GM10248 (cell line): ENCODE measurements at regions not wholly inside any gene's neighbourhood (a gene's known extent, or its start where the extent isn't known, plus 50 kb on each side); places are given as distances from the start of the nearest gene placed in this dataset.
A peak's percentile ranks its signal among the peaks of the same experiment; 100 is the strongest.

Experiments
- CTCF ChIA-PET: fragments of 300-600 bp; sonication (Branson Sonifier 250); formaldehyde crosslinking; extraction: SDS; loops from one replicate; lab custom pipeline; 2021; ENCODE audit warnings: antibody characterized with exemption; lab: Yijun Ruan, JAX
- POLR2A ChIA-PET: fragments of 350-650 bp; sonication (Branson Sonifier 250); formaldehyde crosslinking; extraction: SDS; loops from one replicate; lab custom pipeline; 2020; ENCODE audit warnings: antibody characterized with exemption; lab: Yijun Ruan, JAX
- DNase-seq: peaks from one replicate; pipeline ENCODE4 v3.0.0; 2012; ENCODE audit errors: extremely low spot score
- CTCF ChIP-seq: IDR thresholded peaks from 2 replicates; pipeline ENCODE4 v1.5.1; 2012; ENCODE audit warnings: mild to moderate bottlenecking, low read depth; ENCODE audit errors: extremely low read depth, missing control alignments, control extremely low read depth

- ChIA-PET CTCF (no interaction called here), POLR2A (no interaction called here)
- no peak for TF ChIP-seq CTCF
- DNase-seq, result no peak
Measured at GRCh38 chr18:64436111-64436510, 287.2 kb upstream of the LINC00305 start.

GRCh38 chr18:64419156-64419555 lies 270.3 kb upstream of the LINC00305 start:
- TF ChIP-seq CTCF, result no peak
- CTCF ChIA-PET, result interaction anchor here (1.8 kb wide), 1 partner anchor 10 kb away, joined by 4 read pairs; no protein-coding TSS in a partner anchor
- DNase-seq, result no peak
- POLR2A ChIA-PET, result no interaction called here

GRCh38 chr18:64416990-64417389 lies 268.1 kb upstream of the LINC00305 start:
- CTCF ChIA-PET, result interaction anchor here (1.4 kb wide), 1 partner anchor 317 kb away, joined by 3 read pairs; no protein-coding TSS in a partner anchor
- DNase-seq, result no peak
- TF ChIP-seq CTCF, result no peak
- POLR2A ChIA-PET, result no interaction called here

GRCh38 chr18:64415218-64415617 lies 266.3 kb upstream of the LINC00305 start:
- ChIA-PET POLR2A (no interaction called here), CTCF (interaction anchor here (0.9 kb wide), 1 partner anchor 127 kb away, joined by 3 read pairs; no protein-coding TSS in a partner anchor)
- no peak for TF ChIP-seq CTCF
- no peak for DNase-seq

GRCh38 chr18:64410685-64411084 lies 261.8 kb upstream of the LINC00305 start:
- no peak for TF ChIP-seq CTCF
- ChIA-PET CTCF (interaction anchor here (0.9 to 4.0 kb wide), 12 partner anchors 9 to 394 kb away, joined by 3 to 43 read pairs (median 6); no protein-coding TSS in a partner anchor), POLR2A (no interaction called here)
- DNase-seq, result no peak

- peak; percentile 46 for TF ChIP-seq CTCF
- CTCF ChIA-PET, result interaction anchor here (0.6 to 4.0 kb wide), 30 partner anchors 11 to 921 kb away, joined by 3 to 43 read pairs (median 4); no protein-coding TSS in a partner anchor
- peak; percentile 22 for DNase-seq
- POLR2A ChIA-PET, result no interaction called here
Measured at GRCh38 chr18:64409511-64409910, 260.6 kb upstream of the LINC00305 start.
